Astrocyte (in vitro differentiated cells and primary cell): ENCODE measurements at regions not wholly inside any gene's neighbourhood (a gene's known extent, or its start where the extent isn't known, plus 50 kb on each side); places are given as distances from the start of the nearest gene placed in this dataset.

Experiments used
- DNase-seq: peaks from one replicate; pipeline ENCODE4 v3.0.0-alpha.2; 2010; ENCODE audit warnings: low read depth
- FAIRE-seq: peaks from 2 replicates; lab custom pipeline; 2011; peaks lifted over from hg19 to GRCh38; lab: Jason Lieb, UNC
- H2AFZ ChIP-seq: 2 replicates; pipeline ENCODE4 v1.6.0; 2012; ENCODE audit warnings: low read depth, low read length, inconsistent platforms
- H3K27ac ChIP-seq: 2 replicates; pipeline ENCODE4 v1.5.1; 2011; ENCODE audit warnings: low read depth, low read length, inconsistent platforms
- H3K27me3 ChIP-seq: 2 replicates; pipeline ENCODE4 v1.6.0; 2011; ENCODE audit warnings: low read length, inconsistent platforms; ENCODE audit not compliant: insufficient read depth
- H3K36me3 ChIP-seq: 2 replicates; pipeline ENCODE4 v1.5.1; 2011; ENCODE audit warnings: low read length, inconsistent platforms; ENCODE audit not compliant: insufficient read depth
- H3K4me1 ChIP-seq: 2 replicates; pipeline ENCODE4 v1.5.1; 2011; ENCODE audit warnings: low read length, inconsistent platforms; ENCODE audit not compliant: insufficient read depth
- H3K4me2 ChIP-seq: 2 replicates; pipeline ENCODE4 v1.6.0; 2012; ENCODE audit warnings: low read length, inconsistent platforms
- H3K4me3 ChIP-seq: 2 replicates; pipeline ENCODE4 v1.5.1; 2011; ENCODE audit warnings: low read depth, mild to moderate bottlenecking, low read length, inconsistent platforms; ENCODE audit not compliant: insufficient read depth
- H3K79me2 ChIP-seq: 2 replicates; pipeline ENCODE4 v1.6.0; 2012; ENCODE audit warnings: mild to moderate bottlenecking, low read length, inconsistent platforms; ENCODE audit not compliant: insufficient read depth
- H3K9ac ChIP-seq: 2 replicates; pipeline ENCODE4 v1.6.0; 2012; ENCODE audit warnings: mild to moderate bottlenecking, low read length, inconsistent platforms
- H3K9me3 ChIP-seq: 2 replicates; pipeline ENCODE4 v1.5.1; 2012; ENCODE audit warnings: low read depth, mild to moderate bottlenecking, low read length, inconsistent platforms; ENCODE audit not compliant: insufficient read depth
- H4K20me1 ChIP-seq: 2 replicates; pipeline ENCODE4 v1.6.0; 2012; ENCODE audit warnings: low read length, inconsistent platforms; ENCODE audit not compliant: insufficient read depth
- H3K27ac Mint-ChIP-seq: one replicate; pipeline ENCODE4 v1.8.0; 2021; ENCODE audit warnings: mild to moderate bottlenecking, mixed read lengths; ENCODE audit not compliant: unreplicated experiment
- H3K27me3 Mint-ChIP-seq: one replicate; pipeline ENCODE4 v1.8.0; 2021; ENCODE audit warnings: low read depth, mixed read lengths; ENCODE audit not compliant: unreplicated experiment
- H3K36me3 Mint-ChIP-seq: one replicate; pipeline ENCODE4 v1.8.0; 2021; ENCODE audit warnings: low read depth, mixed read lengths; ENCODE audit not compliant: unreplicated experiment
- H3K4me1 Mint-ChIP-seq: one replicate; pipeline ENCODE4 v1.8.0; 2021; ENCODE audit warnings: low read depth, mixed read lengths; ENCODE audit not compliant: unreplicated experiment
- H3K4me3 Mint-ChIP-seq: one replicate; pipeline ENCODE4 v1.8.0; 2021; ENCODE audit warnings: mild to moderate bottlenecking, moderate library complexity, mixed read lengths; ENCODE audit not compliant: unreplicated experiment
- H3K9me3 Mint-ChIP-seq: one replicate; pipeline ENCODE4 v1.8.0; 2021; ENCODE audit warnings: mild to moderate bottlenecking, mixed read lengths; ENCODE audit not compliant: unreplicated experiment
- CTCF ChIP-seq: IDR thresholded peaks from 2 replicates; pipeline ENCODE4 v1.5.1; 2011; ENCODE audit warnings: low read depth, mild to moderate bottlenecking, inconsistent platforms, low read length, moderate library complexity; ENCODE audit not compliant: insufficient read depth
- EZH2 ChIP-seq: IDR thresholded peaks from 2 replicates; pipeline ENCODE4 v1.6.1; 2012; ENCODE audit warnings: mild to moderate bottlenecking, low read length, inconsistent platforms; ENCODE audit not compliant: insufficient read depth

DNA sequence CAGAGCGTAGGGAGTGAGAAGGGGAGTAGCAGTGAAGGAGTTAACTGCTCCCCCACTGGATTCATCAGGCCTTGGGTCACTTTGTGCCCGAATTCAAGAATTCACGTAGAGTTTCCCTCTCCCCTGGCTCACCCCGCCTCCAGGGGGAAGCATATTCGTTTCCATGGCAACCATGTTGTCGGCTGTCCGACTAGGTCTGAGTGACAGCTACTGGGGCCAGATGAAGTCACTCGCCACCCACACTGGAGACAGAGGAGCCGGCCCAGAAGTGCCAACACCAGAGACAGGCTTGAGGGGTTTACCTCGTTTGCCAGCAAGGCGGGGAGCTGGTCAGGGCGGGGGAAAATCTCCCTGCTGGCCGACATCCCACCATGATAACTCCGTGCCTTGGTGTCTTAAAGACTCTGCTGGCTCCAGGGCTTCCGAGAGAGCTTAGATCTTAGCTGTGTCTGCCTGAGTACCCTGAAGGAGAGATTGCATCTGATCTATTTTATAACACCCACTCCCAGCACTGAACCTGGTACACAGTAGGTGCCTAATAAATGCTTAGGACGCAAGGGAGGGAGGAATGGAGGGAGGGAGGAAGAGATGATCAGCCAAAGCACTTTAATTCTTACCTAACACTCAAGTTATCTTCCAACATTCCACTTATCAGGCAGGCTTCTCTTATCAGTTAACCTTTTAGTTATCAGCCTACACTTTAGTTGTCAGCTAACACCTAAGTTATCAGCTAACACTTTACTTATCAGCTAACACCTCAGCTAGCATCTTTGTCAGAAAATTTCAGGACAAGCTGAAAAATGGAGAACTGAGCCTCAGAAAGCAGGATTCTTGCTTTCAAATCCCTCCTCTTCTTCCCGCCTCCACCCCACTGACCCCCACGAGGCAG is 57.2 kb upstream of the ZNRF4 start:
- H3K9ac ChIP-seq: no peak overlapping the region
- DNase-seq (no peak), FAIRE-seq (no peak)
- peaks cover 55% of the 10 kb centered on the region for H3K27me3 ChIP-seq
- no peaks in the 10 kb centered on the region for H3K9me3 ChIP-seq
- no peak overlapping the region for H2AFZ ChIP-seq
- no peak overlapping the region for H3K27ac ChIP-seq
- H3K4me1 Mint-ChIP-seq: peaks cover 4% of the 10 kb centered on the region
- H3K27ac Mint-ChIP-seq: no peak overlapping the region
- H3K9me3 Mint-ChIP-seq: no peaks in the 10 kb centered on the region
- H4K20me1 ChIP-seq: no peaks in the 10 kb centered on the region
- peaks cover 48% of the 10 kb centered on the region for H3K27me3 Mint-ChIP-seq
- H3K79me2 ChIP-seq: no peaks in the 10 kb centered on the region
- TF ChIP-seq CTCF (no peak), EZH2 (peak; percentile 49)
- no peak overlapping the region for H3K4me3 Mint-ChIP-seq
- H3K36me3 ChIP-seq: no peaks in the 10 kb centered on the region
- no peak overlapping the region for H3K4me2 ChIP-seq
- H3K4me1 ChIP-seq: no peaks in the 10 kb centered on the region
- H3K4me3 ChIP-seq: no peak overlapping the region
- H3K36me3 Mint-ChIP-seq: no peaks in the 10 kb centered on the region

- no peaks in the 10 kb centered on the region for H3K36me3 ChIP-seq
- Mint-ChIP-seq H3K27ac (no peak overlapping the region), H3K4me3 (no peak overlapping the region), H3K4me1 (peaks cover 4% of the 10 kb centered on the region), H3K36me3 (no peaks in the 10 kb centered on the region), H3K27me3 (peaks cover 42% of the 10 kb centered on the region), H3K9me3 (no peaks in the 10 kb centered on the region)
- FAIRE-seq (no peak), DNase-seq (no peak)
- no peak overlapping the region for H3K4me2 ChIP-seq
- TF ChIP-seq CTCF: no peak
- no peak for TF ChIP-seq EZH2
- H3K4me3 ChIP-seq: no peak overlapping the region
- no peak overlapping the region for H2AFZ ChIP-seq
- no peak overlapping the region for H3K27ac ChIP-seq
- H4K20me1 ChIP-seq: no peaks in the 10 kb centered on the region
- no peaks in the 10 kb centered on the region for H3K4me1 ChIP-seq
- no peak overlapping the region for H3K9ac ChIP-seq
- H3K79me2 ChIP-seq: no peaks in the 10 kb centered on the region
- peaks cover 49% of the 10 kb centered on the region for H3K27me3 ChIP-seq
- no peaks in the 10 kb centered on the region for H3K9me3 ChIP-seq
Observed at GRCh38 chr19:5398693-5399057, 56.5 kb upstream of the ZNRF4 start.
